K562 (cell line): ENCODE measurements at regions not wholly inside any gene's neighbourhood (a gene's known extent, or its start where the extent isn't known, plus 50 kb on each side); places are given as distances from the start of the nearest gene placed in this dataset.
A peak's percentile ranks its signal among the peaks of the same experiment; 100 is the strongest.

Experiments used
- ATAC-seq: fragments of 200-7000 bp; cut with Tn5 transposase; 3 replicates; pipeline ENCODE4 v1.9.1; 2020; ENCODE audit warnings: moderate library complexity
- BruUV-seq: library from RNA; stranded (reverse); fragments of 400-500 nt; replicated peaks from 2 replicates; lab custom pipeline; 2021; lab: Mats Ljungman, UMichigan
- CTCF ChIA-PET: fragments of 300-600 bp; formaldehyde crosslinking; extraction: SDS; loops from one replicate; lab custom pipeline; 2021; ENCODE audit warnings: low intra/inter-chr PET ratio; lab: Yijun Ruan, JAX
- POLR2A ChIA-PET: fragments of 300-600, 350-650 bp; sonication (Branson Sonifier 250); formaldehyde crosslinking; extraction: SDS; loops from one replicate; lab custom pipeline; 2021; ENCODE audit warnings: antibody characterized with exemption, inconsistent platforms; lab: Yijun Ruan, JAX
- DNase-seq, 4 experiments: peaks; one replicate each; pipeline versions ENCODE4 v3.0.0 to v3.0.0-alpha.2; 2011 to 2018; ENCODE audit warnings: low spot score in 3 of 4, mixed read lengths in 3 of 4; ENCODE audit errors: extremely low read depth in 1 of 4
- FAIRE-seq: peaks from 2 replicates; lab custom pipeline; 2011; peaks lifted over from hg19 to GRCh38; lab: Jason Lieb, UNC
- H2AFZ ChIP-seq: 2 replicates; pipeline ENCODE4 v1.6.0; 2011; ENCODE audit warnings: low read depth, low read length, control low read depth, inconsistent platforms
- H3K27ac ChIP-seq: fragments of 200-600 bp; 3 replicates; pipeline ENCODE4 v1.8.0; 2011; ENCODE audit warnings: low read depth, mild to moderate bottlenecking, control low read depth, inconsistent platforms, low read length, moderate library complexity, mixed read lengths; ENCODE audit errors: extremely low read depth
- H3K27me3 ChIP-seq, 2 experiments: fragments of 300-600 bp in 1 of 2; 2 replicates in 1 of 2; 3 replicates in 1 of 2; pipeline versions ENCODE4 v1.6.0 to v1.8.0; 2011; ENCODE audit warnings: inconsistent platforms in 2 of 2, low read length in 2 of 2, mild to moderate bottlenecking in 1 of 2, mixed read lengths in 1 of 2, moderate library complexity in 1 of 2; ENCODE audit not compliant: control insufficient read depth in 2 of 2, insufficient read depth in 2 of 2
- H3K36me3 ChIP-seq: fragments of 300-600 bp; 3 replicates; pipeline ENCODE4 v1.8.0; 2011; ENCODE audit warnings: mild to moderate bottlenecking, low read length, inconsistent platforms; ENCODE audit not compliant: control insufficient read depth, insufficient read depth
- H3K4me1 ChIP-seq, 2 experiments: fragments of 200-600 bp in 1 of 2; replicated peaks in 1 of 2; 2 replicates in 1 of 2; 3 replicates in 1 of 2; pipeline versions ENCODE4 v1.5.1 to v1.8.0; 2011; ENCODE audit warnings: inconsistent platforms in 2 of 2, low read length in 2 of 2, mild to moderate bottlenecking in 1 of 2, mixed read lengths in 1 of 2, moderate library complexity in 1 of 2; ENCODE audit not compliant: control insufficient read depth in 2 of 2, insufficient read depth in 2 of 2
- H3K4me2 ChIP-seq: 2 replicates; pipeline ENCODE4 v1.6.1; 2011; ENCODE audit warnings: low read length, control low read depth, inconsistent platforms, mixed read lengths; ENCODE audit not compliant: insufficient read depth
- H3K4me3 ChIP-seq: fragments of 200-600 bp; sonication (generic), shearing (Covaris generic); 2 replicates; pipeline ENCODE4 v1.5.1; 2016; ENCODE audit warnings: control low read depth, inconsistent platforms
- H3K79me2 ChIP-seq: fragments of 200-600 bp; 3 replicates; pipeline ENCODE4 v1.8.0; 2011; ENCODE audit warnings: low read length, inconsistent platforms; ENCODE audit not compliant: control insufficient read depth, insufficient read depth
- H3K9ac ChIP-seq, 2 experiments: 2 replicates each; pipeline versions ENCODE4 v1.6.0 to v1.6.1; 2011; ENCODE audit warnings: low read depth in 2 of 2, low read length in 2 of 2, control low read depth in 1 of 2, inconsistent platforms in 1 of 2, mild to moderate bottlenecking in 1 of 2, mixed read lengths in 1 of 2; ENCODE audit not compliant: insufficient read depth in 1 of 2
- H3K9me1 ChIP-seq: one replicate; pipeline ENCODE4 v1.6.0; 2011; ENCODE audit warnings: inconsistent platforms, mild to moderate bottlenecking, low read length, moderate library complexity; ENCODE audit not compliant: control insufficient read depth, insufficient read depth
- H3K9me3 ChIP-seq: replicated peaks from 2 replicates; pipeline ENCODE4 v1.5.1; 2011; ENCODE audit warnings: low read depth, low read length, inconsistent platforms; ENCODE audit not compliant: control insufficient read depth, insufficient read depth
- H4K20me1 ChIP-seq: replicated peaks from 2 replicates; pipeline ENCODE4 v1.6.1; 2011; ENCODE audit warnings: low read length, inconsistent platforms, mixed read lengths; ENCODE audit not compliant: control insufficient read depth, insufficient read depth
- HEY1 ChIP-seq: fragments of 250-450 bp; sonication (Bioruptor Pico); IDR thresholded peaks from 2 replicates; pipeline ENCODE4 v1.5.0; 2020; ENCODE audit warnings: mild to moderate bottlenecking, moderate library complexity, borderline replicate concordance
- HNRNPLL ChIP-seq: fragments of 200-400 bp; formaldehyde crosslinking; IDR thresholded peaks from 2 replicates; pipeline ENCODE4 v1.6.1; 2017; ENCODE audit warnings: low read length, low read depth, mild to moderate bottlenecking; ENCODE audit not compliant: poor library complexity, severe bottlenecking
- SIN3B ChIP-seq: fragments of 450-650 bp; IDR thresholded peaks from 2 replicates; pipeline ENCODE4 v1.6.1; 2017; ENCODE audit warnings: low read depth, mild to moderate bottlenecking, moderate library complexity
- ZKSCAN1 ChIP-seq: fragments of 150-350 bp; IDR thresholded peaks from 2 replicates; pipeline ENCODE4 v1.6.1; 2016; ENCODE audit warnings: low read depth, low read length
- WGBS: fragments of 100-300 bp; shearing (Covaris generic); methylation state at CpG from one replicate; pipeline ENCODE4 v1.1.6; 2016; ENCODE audit warnings: low coverage, mixed read lengths; ENCODE audit not compliant: insufficient coverage; ENCODE audit errors: missing lambda C conversion rate; 5-methylcytosine and 5-hydroxymethylcytosine counted together
- in situ Hi-C: fragments of 300-500 bp; cut with MboI; formaldehyde crosslinking; loops from 4 replicates; pipeline ENCODE4 v1.15.0; 2018; ENCODE audit warnings: inconsistent platforms, mixed read lengths
- intact Hi-C: fragments of 100-400 bp; cut with micrococcal nuclease; formaldehyde crosslinking; loops from 2 replicates; pipeline ENCODE4 v1.14.2; 2022
- TF ChIP-seq, protein P1 (sequence below), 2 experiments: fragments of 250-450 bp in 1 of 2; fragments of 450-650 bp in 1 of 2; sonication (Bioruptor Pico) in 1 of 2; IDR thresholded peaks; 2 replicates each; pipeline versions ENCODE4 v1.6.1 to v1.8.0; 2016 to 2021; ENCODE audit warnings: mild to moderate bottlenecking in 2 of 2, moderate library complexity in 2 of 2, missing compliant biosample characterization in 1 of 2, missing genetic modification characterization in 1 of 2
- TF ChIP-seq, protein P2 (sequence below): IDR thresholded peaks from 2 replicates; pipeline ENCODE4 v1.6.1; 2012; ENCODE audit warnings: low read depth, low read length, improper control_type of control experiment, borderline replicate concordance
- TF ChIP-seq, protein P3 (sequence below): fragments of 200-800 bp; sonication (Bioruptor generic); IDR thresholded peaks from 2 replicates; pipeline ENCODE4 v1.6.1; 2017; ENCODE audit warnings: missing genetic modification characterization, missing compliant biosample characterization

DNA sequence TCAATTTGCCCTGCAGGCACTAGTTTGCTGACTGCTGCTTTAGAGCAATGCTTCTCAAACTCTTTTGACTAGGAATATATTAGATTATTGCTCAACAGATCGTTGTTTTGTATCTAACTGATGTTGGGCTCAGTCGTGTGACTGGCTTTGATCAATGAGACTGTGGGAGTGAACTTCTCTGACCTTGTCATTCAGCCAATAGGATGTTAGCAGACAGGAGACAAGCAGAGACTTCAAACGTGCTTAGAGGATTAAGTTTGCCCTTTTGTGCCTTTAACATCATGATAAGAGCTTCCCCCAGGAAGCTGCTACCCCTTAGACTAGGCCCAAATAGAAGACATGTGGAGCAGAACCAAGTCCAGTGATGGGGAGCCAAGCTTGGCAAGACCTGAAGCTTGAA is 76.7 kb upstream of the ELK3 start:
- Histone ChIP-seq H3K9me3 (no peaks in the 10 kb centered on the region), H3K4me1 (no peaks in the 10 kb centered on the region; a peak in 3 of 5 replicates), H3K9me1 (no peaks in the 10 kb centered on the region), H2AFZ (no peak overlapping the region), H3K79me2 (no peaks in the 10 kb centered on the region), H3K9ac (no peak overlapping the region), H3K27me3 (peaks cover 0 to 12% of the 10 kb centered on the region in 2 experiments; a peak in 2 of 5 replicates), H3K4me3 (no peak overlapping the region), H3K36me3 (no peaks in the 10 kb centered on the region), H4K20me1 (no peaks in the 10 kb centered on the region), H3K27ac (no peak overlapping the region), H3K4me2 (no peak overlapping the region)
- no TSS peak for BruUV-seq
- FAIRE-seq (no peak), DNase-seq (no peak), ATAC-seq (no peak)
- ChIA-PET POLR2A (no interaction called here), CTCF (no interaction called here)
- TF ChIP-seq, protein P1, sequence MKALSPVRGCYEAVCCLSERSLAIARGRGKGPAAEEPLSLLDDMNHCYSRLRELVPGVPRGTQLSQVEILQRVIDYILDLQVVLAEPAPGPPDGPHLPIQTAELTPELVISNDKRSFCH (CRISPR knock-in tag; IDR thresholded peaks at IDR 0.05) = no peak
- TF ChIP-seq, protein P1 (tag; IDR thresholded peaks at IDR 0.05) = 0 out of 2 replicates have a peak, but pooled peaks have one; percentile 36
- TF ChIP-seq HNRNPLL = no peak
- 0% methylated on average over 3 of the region's 3 CpGs for WGBS
- intact Hi-C loops = no loop called here
- in situ Hi-C loops = no loop called here

DNA sequence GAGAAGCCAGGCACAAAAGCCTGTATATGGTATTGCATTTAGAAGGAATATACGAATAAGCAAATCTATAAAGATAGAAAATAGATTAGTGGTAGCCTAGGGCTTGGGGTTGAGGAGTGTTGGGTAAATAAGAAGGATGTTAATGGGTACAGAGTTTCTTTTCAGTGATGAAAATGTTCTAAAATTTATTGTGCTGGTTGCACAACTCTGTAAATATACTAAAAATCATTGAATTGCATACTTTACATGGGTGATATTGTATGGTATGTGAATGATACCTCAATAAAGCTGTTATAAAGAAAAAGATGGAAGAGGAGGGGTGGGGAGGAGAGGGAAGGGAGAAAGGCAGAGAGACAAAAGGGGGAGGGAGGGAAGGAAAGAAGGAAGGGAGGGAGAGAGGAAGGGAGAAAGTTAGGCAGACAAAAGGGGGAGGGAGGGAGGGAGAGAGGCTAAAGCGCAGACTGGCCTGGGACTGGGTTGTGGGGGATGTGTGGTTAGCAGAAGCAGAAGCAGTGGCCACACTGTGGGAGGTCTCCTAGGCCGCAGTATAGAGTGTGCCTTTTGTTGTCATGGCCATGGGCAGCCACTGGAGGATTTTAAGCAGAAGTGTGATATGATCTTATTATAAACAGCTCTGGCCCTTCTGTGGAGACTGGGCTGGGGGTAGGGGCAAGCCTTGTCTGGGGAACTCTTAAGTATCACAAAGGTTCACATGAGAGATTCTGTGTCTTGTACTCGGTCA is 73.6 kb upstream of the ELK3 start:
- Histone ChIP-seq H4K20me1 (no peaks in the 10 kb centered on the region), H3K36me3 (no peaks in the 10 kb centered on the region), H3K4me3 (no peak overlapping the region), H3K9ac (no peak overlapping the region), H3K27ac (no peak overlapping the region), H3K4me1 (no peaks in the 10 kb centered on the region; a peak in 3 of 5 replicates), H3K79me2 (no peaks in the 10 kb centered on the region), H3K9me3 (no peaks in the 10 kb centered on the region), H3K9me1 (no peaks in the 10 kb centered on the region), H3K27me3 (peaks cover 0 to 9% of the 10 kb centered on the region in 2 experiments; a peak in 2 of 5 replicates), H3K4me2 (no peak overlapping the region), H2AFZ (no peak overlapping the region)
- intact Hi-C loops (no loop called here), in situ Hi-C loops (no loop called here)
- ChIA-PET CTCF (no interaction called here), POLR2A (interaction anchor here (0.7 kb wide), 1 partner anchor 216 kb away, joined by 6 read pairs; no protein-coding TSS in a partner anchor)
- no peak for FAIRE-seq
- peak in 3 of 4 experiments; percentile 18 to 21 (median 19) for DNase-seq
- TF ChIP-seq SIN3B = no peak
- peak; percentile 70; the same call in 1 of the 2 replicates for TF ChIP-seq ZKSCAN1
- TF ChIP-seq HEY1 (CRISPR knock-in tag) = no peak
- TF ChIP-seq, protein P2, sequence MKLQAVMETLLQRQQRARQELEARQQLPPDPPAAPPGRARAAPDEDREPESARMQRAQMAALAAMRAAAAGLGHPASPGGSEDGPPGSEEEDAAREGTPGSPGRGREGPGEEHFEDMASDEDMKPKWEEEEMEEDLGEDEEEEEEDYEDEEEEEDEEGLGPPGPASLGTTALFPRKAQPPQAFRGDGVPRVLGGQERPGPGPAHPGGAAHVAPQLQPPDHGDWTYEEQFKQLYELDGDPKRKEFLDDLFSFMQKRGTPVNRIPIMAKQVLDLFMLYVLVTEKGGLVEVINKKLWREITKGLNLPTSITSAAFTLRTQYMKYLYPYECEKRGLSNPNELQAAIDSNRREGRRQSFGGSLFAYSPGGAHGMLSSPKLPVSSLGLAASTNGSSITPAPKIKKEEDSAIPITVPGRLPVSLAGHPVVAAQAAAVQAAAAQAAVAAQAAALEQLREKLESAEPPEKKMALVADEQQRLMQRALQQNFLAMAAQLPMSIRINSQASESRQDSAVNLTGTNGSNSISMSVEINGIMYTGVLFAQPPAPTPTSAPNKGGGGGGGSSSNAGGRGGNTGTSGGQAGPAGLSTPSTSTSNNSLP = no peak
- TF ChIP-seq, protein P3, sequence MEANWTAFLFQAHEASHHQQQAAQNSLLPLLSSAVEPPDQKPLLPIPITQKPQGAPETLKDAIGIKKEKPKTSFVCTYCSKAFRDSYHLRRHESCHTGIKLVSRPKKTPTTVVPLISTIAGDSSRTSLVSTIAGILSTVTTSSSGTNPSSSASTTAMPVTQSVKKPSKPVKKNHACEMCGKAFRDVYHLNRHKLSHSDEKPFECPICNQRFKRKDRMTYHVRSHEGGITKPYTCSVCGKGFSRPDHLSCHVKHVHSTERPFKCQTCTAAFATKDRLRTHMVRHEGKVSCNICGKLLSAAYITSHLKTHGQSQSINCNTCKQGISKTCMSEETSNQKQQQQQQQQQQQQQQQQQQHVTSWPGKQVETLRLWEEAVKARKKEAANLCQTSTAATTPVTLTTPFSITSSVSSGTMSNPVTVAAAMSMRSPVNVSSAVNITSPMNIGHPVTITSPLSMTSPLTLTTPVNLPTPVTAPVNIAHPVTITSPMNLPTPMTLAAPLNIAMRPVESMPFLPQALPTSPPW (CRISPR knock-in tag) = peak; percentile 44
- ATAC-seq = peak; percentile 82
- no TSS peak for BruUV-seq
- 6% methylated on average over 2 of the region's 4 CpGs for WGBS
